ENCODE measurements at regions not wholly inside any gene's neighbourhood (a gene's known extent, or its start where the extent isn't known, plus 50 kb on each side); places are given as distances from the start of the nearest gene placed in this dataset.

- H3K14ac ChIP-seq (ENCODE audit: low read length) = no peak overlapping the region
- no peaks in the 10 kb centered on the region for H3K4me1 ChIP-seq (ENCODE audit: control insufficient read depth in 2 of 2, insufficient read depth in 1 of 2, low read depth in 1 of 2, low read length in 2 of 2)
- no peak overlapping the region for H3K9ac ChIP-seq (ENCODE audit: low read depth, low read length, poor library complexity)
- H2AFZ ChIP-seq (ENCODE audit: low read length) = peak overlapping the region; percentile 56
- H3K23ac ChIP-seq (ENCODE audit: low read depth, low read length, poor library complexity) = no peak overlapping the region
- no peak overlapping the region for H2BK12ac ChIP-seq (ENCODE audit: low read length)
- no CpG with 5 or more reads among the region's 4 CpGs for WGBS, 2 donors (ENCODE audit: extremely low coverage in 2 of 2, insufficient read length in 2 of 2, insufficient replicate concordance in 1 of 2)
- H3K79me1 ChIP-seq (ENCODE audit: low read depth, low read length) = no peaks in the 10 kb centered on the region
- DNase-seq (ENCODE audit: low spot score) = no peak
- no peak overlapping the region for H2BK5ac ChIP-seq (ENCODE audit: low read length)
- H3K27me3 ChIP-seq (ENCODE audit: control insufficient read depth in 3 of 3, insufficient read depth in 3 of 3, low read depth in 1 of 3, low read length in 3 of 3) = no peaks in the 10 kb centered on the region
- H3K9me3 ChIP-seq (replicated peaks in 1 of 2; ENCODE audit: control insufficient read depth in 2 of 2, insufficient read depth in 1 of 2, low read depth in 1 of 2, low read length in 2 of 2) = no peaks in the 10 kb centered on the region
- no peak overlapping the region for H2BK120ac ChIP-seq (ENCODE audit: low read depth, low read length)
- H3K36me3 ChIP-seq (replicated peaks in 1 of 2; ENCODE audit: control insufficient read depth in 2 of 2, insufficient read depth in 2 of 2, low read length in 2 of 2) = no peaks in the 10 kb centered on the region
- no peak overlapping the region for H3K4ac ChIP-seq (ENCODE audit: low read length)
- no peak overlapping the region for H4K91ac ChIP-seq (ENCODE audit: low read depth, low read length, poor library complexity)
- no peak overlapping the region for H3K27ac ChIP-seq (replicated peaks; ENCODE audit: low read length)
- H2AK5ac ChIP-seq (ENCODE audit: low read depth, low read length) = no peak overlapping the region
- no peak overlapping the region for H3K18ac ChIP-seq (ENCODE audit: low read length)
- no peak overlapping the region for H3K4me3 ChIP-seq (ENCODE audit: low read length in 2 of 2)
- no peak overlapping the region for H4K8ac ChIP-seq (ENCODE audit: low read depth, low read length)
- H3K4me2 ChIP-seq (ENCODE audit: insufficient read depth, low read length, poor library complexity, severe bottlenecking) = no peak overlapping the region
- no peak overlapping the region for H2BK15ac ChIP-seq (ENCODE audit: low read length)
These were observed 308.3 kb upstream of the ADGRB3 start for GRCh38 chr6:68326762-68327161.

DNA sequence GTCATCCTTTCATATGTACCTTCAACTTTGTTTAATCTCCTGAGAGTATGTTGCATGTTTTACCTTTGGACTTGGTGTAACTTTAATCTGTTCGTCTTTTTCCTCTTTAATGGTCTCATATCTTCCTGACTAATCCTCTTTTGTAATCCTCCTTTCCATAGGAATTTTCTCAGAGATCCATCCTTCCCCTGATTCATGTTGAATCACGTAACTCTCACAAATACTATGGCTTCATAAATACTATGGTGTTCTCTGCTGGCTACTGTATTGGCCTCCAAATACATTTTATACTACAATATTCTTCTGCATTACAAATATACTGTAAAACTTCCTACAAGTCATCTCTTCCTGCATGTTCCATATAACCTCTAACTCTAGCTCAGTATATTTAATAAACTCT lies 317.7 kb upstream of the ADGRB3 start:
- Histone ChIP-seq H4K8ac (ENCODE audit: low read depth, low read length) (no peak overlapping the region), H3K4ac (ENCODE audit: low read length) (no peak overlapping the region), H3K4me3 (ENCODE audit: low read length in 2 of 2) (no peak overlapping the region), H2BK12ac (ENCODE audit: low read length) (no peak overlapping the region), H2BK5ac (ENCODE audit: low read length) (no peak overlapping the region), H2AK5ac (ENCODE audit: low read depth, low read length) (no peak overlapping the region), H2AFZ (ENCODE audit: low read length) (no peak overlapping the region), H3K18ac (ENCODE audit: low read length) (no peak overlapping the region), H3K9me3 (replicated peaks in 1 of 2; ENCODE audit: control insufficient read depth in 2 of 2, insufficient read depth in 1 of 2, low read depth in 1 of 2, low read length in 2 of 2) (no peaks in the 10 kb centered on the region), H3K23ac (ENCODE audit: low read depth, low read length, poor library complexity) (no peak overlapping the region), H3K27me3 (ENCODE audit: control insufficient read depth in 3 of 3, insufficient read depth in 3 of 3, low read depth in 1 of 3, low read length in 3 of 3) (no peaks in the 10 kb centered on the region), H3K14ac (ENCODE audit: low read length) (no peak overlapping the region), H3K4me2 (ENCODE audit: insufficient read depth, low read length, poor library complexity, severe bottlenecking) (no peak overlapping the region), H2BK120ac (ENCODE audit: low read depth, low read length) (no peak overlapping the region), H2BK15ac (ENCODE audit: low read length) (no peak overlapping the region), H3K79me1 (ENCODE audit: low read depth, low read length) (no peaks in the 10 kb centered on the region), H3K36me3 (replicated peaks in 1 of 2; ENCODE audit: control insufficient read depth in 2 of 2, insufficient read depth in 2 of 2, low read length in 2 of 2) (no peaks in the 10 kb centered on the region), H4K91ac (ENCODE audit: low read depth, low read length, poor library complexity) (no peak overlapping the region), H3K4me1 (ENCODE audit: control insufficient read depth in 2 of 2, insufficient read depth in 1 of 2, low read depth in 1 of 2, low read length in 2 of 2) (no peaks in the 10 kb centered on the region), H3K27ac (replicated peaks; ENCODE audit: low read length) (no peak overlapping the region), H3K9ac (ENCODE audit: low read depth, low read length, poor library complexity) (no peak overlapping the region)
- WGBS, 2 donors (ENCODE audit: extremely low coverage in 2 of 2, insufficient read length in 2 of 2, insufficient replicate concordance in 1 of 2) = no CpG with 5 or more reads among the region's 2 CpGs
- no peak for DNase-seq (ENCODE audit: low spot score)

- no peak overlapping the region for H3K27ac ChIP-seq (replicated peaks; ENCODE audit: low read length)
- no peaks in the 10 kb centered on the region for H3K36me3 ChIP-seq (replicated peaks in 1 of 2; ENCODE audit: control insufficient read depth in 2 of 2, insufficient read depth in 2 of 2, low read length in 2 of 2)
- H3K27me3 ChIP-seq (ENCODE audit: control insufficient read depth in 3 of 3, insufficient read depth in 3 of 3, low read depth in 1 of 3, low read length in 3 of 3) = no peaks in the 10 kb centered on the region
- H3K79me1 ChIP-seq (ENCODE audit: low read depth, low read length) = no peaks in the 10 kb centered on the region
- no peak overlapping the region for H2BK12ac ChIP-seq (ENCODE audit: low read length)
- H3K4me1 ChIP-seq (ENCODE audit: control insufficient read depth in 2 of 2, insufficient read depth in 1 of 2, low read depth in 1 of 2, low read length in 2 of 2) = no peaks in the 10 kb centered on the region
- H2BK5ac ChIP-seq (ENCODE audit: low read length) = no peak overlapping the region
- H3K4ac ChIP-seq (ENCODE audit: low read length) = no peak overlapping the region
- no peak overlapping the region for H3K18ac ChIP-seq (ENCODE audit: low read length)
- no peak overlapping the region for H3K9ac ChIP-seq (ENCODE audit: low read depth, low read length, poor library complexity)
- H4K91ac ChIP-seq (ENCODE audit: low read depth, low read length, poor library complexity) = no peak overlapping the region
- H3K9me3 ChIP-seq (replicated peaks in 1 of 2; ENCODE audit: control insufficient read depth in 2 of 2, insufficient read depth in 1 of 2, low read depth in 1 of 2, low read length in 2 of 2) = no peaks in the 10 kb centered on the region
- no peak overlapping the region for H3K4me2 ChIP-seq (ENCODE audit: insufficient read depth, low read length, poor library complexity, severe bottlenecking)
- H3K23ac ChIP-seq (ENCODE audit: low read depth, low read length, poor library complexity) = no peak overlapping the region
- H2AFZ ChIP-seq (ENCODE audit: low read length) = no peak overlapping the region
- WGBS, 2 donors (ENCODE audit: extremely low coverage in 2 of 2, insufficient read length in 2 of 2, insufficient replicate concordance in 1 of 2) = no CpG with 5 or more reads among the region's 1 CpG
- no peak overlapping the region for H3K14ac ChIP-seq (ENCODE audit: low read length)
- no peak overlapping the region for H2BK120ac ChIP-seq (ENCODE audit: low read depth, low read length)
- H4K8ac ChIP-seq (ENCODE audit: low read depth, low read length) = no peak overlapping the region
- H2AK5ac ChIP-seq (ENCODE audit: low read depth, low read length) = no peak overlapping the region
- DNase-seq (ENCODE audit: low spot score) = no peak
- H2BK15ac ChIP-seq (ENCODE audit: low read length) = no peak overlapping the region
- H3K4me3 ChIP-seq (ENCODE audit: low read length in 2 of 2) = no peak overlapping the region
These were observed 321.2 kb upstream of the ADGRB3 start for GRCh38 chr6:68313911-68314310.

- no peak overlapping the region for H3K4me3 ChIP-seq (ENCODE audit: low read length in 2 of 2)
- H3K9ac ChIP-seq (ENCODE audit: low read depth, low read length, poor library complexity) = no peak overlapping the region
- no peaks in the 10 kb centered on the region for H3K79me1 ChIP-seq (ENCODE audit: low read depth, low read length)
- no peak for DNase-seq (ENCODE audit: low spot score)
- H2BK15ac ChIP-seq (ENCODE audit: low read length) = no peak overlapping the region
- H3K27me3 ChIP-seq (ENCODE audit: control insufficient read depth in 3 of 3, insufficient read depth in 3 of 3, low read depth in 1 of 3, low read length in 3 of 3) = no peaks in the 10 kb centered on the region
- no peak overlapping the region for H3K18ac ChIP-seq (ENCODE audit: low read length)
- no peak overlapping the region for H3K23ac ChIP-seq (ENCODE audit: low read depth, low read length, poor library complexity)
- H3K14ac ChIP-seq (ENCODE audit: low read length) = no peak overlapping the region
- H2AK5ac ChIP-seq (ENCODE audit: low read depth, low read length) = no peak overlapping the region
- no peak overlapping the region for H3K4me2 ChIP-seq (ENCODE audit: insufficient read depth, low read length, poor library complexity, severe bottlenecking)
- H2BK12ac ChIP-seq (ENCODE audit: low read length) = no peak overlapping the region
- H4K8ac ChIP-seq (ENCODE audit: low read depth, low read length) = no peak overlapping the region
- no peaks in the 10 kb centered on the region for H3K4me1 ChIP-seq (ENCODE audit: control insufficient read depth in 2 of 2, insufficient read depth in 1 of 2, low read depth in 1 of 2, low read length in 2 of 2)
- H3K4ac ChIP-seq (ENCODE audit: low read length) = no peak overlapping the region
- no peak overlapping the region for H2AFZ ChIP-seq (ENCODE audit: low read length)
- H3K27ac ChIP-seq (replicated peaks; ENCODE audit: low read length) = no peak overlapping the region
- no peak overlapping the region for H2BK120ac ChIP-seq (ENCODE audit: low read depth, low read length)
- no peak overlapping the region for H2BK5ac ChIP-seq (ENCODE audit: low read length)
- H3K9me3 ChIP-seq (replicated peaks in 1 of 2; ENCODE audit: control insufficient read depth in 2 of 2, insufficient read depth in 1 of 2, low read depth in 1 of 2, low read length in 2 of 2) = no peaks in the 10 kb centered on the region
- H4K91ac ChIP-seq (ENCODE audit: low read depth, low read length, poor library complexity) = no peak overlapping the region
- WGBS, 2 donors (ENCODE audit: extremely low coverage in 2 of 2, insufficient read length in 2 of 2, insufficient replicate concordance in 1 of 2) = no CpG with 5 or more reads among the region's 1 CpG
- H3K36me3 ChIP-seq (replicated peaks in 1 of 2; ENCODE audit: control insufficient read depth in 2 of 2, insufficient read depth in 2 of 2, low read length in 2 of 2) = no peaks in the 10 kb centered on the region
These were observed 327.8 kb upstream of the ADGRB3 start for GRCh38 chr6:68307301-68307700.

Measured in neuronal stem cell (in vitro differentiated cells).